ENCODE measurements at regions not wholly inside any gene's neighbourhood (a gene's known extent, or its start where the extent isn't known, plus 50 kb on each side); places are given as distances from the start of the nearest gene placed in this dataset.

DNA sequence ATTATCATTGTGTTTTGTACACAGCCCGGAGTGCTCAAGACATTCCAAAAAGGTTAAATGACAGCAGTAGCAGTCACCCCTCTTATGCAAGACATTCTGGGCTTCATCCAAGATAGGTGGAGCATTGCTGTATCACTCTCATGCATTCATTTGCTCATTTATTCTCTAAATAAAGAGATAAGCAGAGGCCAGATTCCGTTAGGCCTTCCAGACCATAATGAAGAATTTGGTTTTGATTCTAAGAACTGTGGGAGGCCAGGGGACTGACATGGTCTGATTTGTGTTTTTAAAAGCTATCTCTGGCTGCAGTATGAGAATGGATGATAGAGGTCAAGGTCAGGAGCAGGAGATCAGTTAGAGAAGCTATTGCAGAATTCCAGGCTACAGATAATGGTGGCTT is 145.8 kb downstream of the KCNRG start:
- Histone ChIP-seq H4K5ac (ENCODE audit: low read depth, low read length) (no peak overlapping the region), H3K56ac (ENCODE audit: extremely low read depth, insufficient read depth, low read length) (no peak overlapping the region), H3K23ac (ENCODE audit: low read depth, low read length) (no peak overlapping the region), H2AK9ac (replicated peaks; ENCODE audit: low read depth, low read length, poor library complexity) (no peak overlapping the region), H4K8ac (ENCODE audit: low read depth in 2 of 2, low read length in 2 of 2) (no peak overlapping the region), H3K4me2 (ENCODE audit: low read depth, low read length) (no peak overlapping the region), H2BK5ac (ENCODE audit: low read depth, low read length, poor library complexity, severe bottlenecking) (no peak overlapping the region), H3K9ac (ENCODE audit: low read depth, low read length) (no peak overlapping the region), H2BK120ac (ENCODE audit: low read depth, low read length) (no peak overlapping the region), H3K18ac (ENCODE audit: low read depth, low read length) (no peak overlapping the region), H3K4me3 (ENCODE audit: insufficient read depth, low read depth, low read length) (no peak overlapping the region), H2AK5ac (ENCODE audit: low read depth, low read length) (no peak overlapping the region), H3K14ac (replicated peaks; ENCODE audit: low read depth, low read length) (no peak overlapping the region), H2BK20ac (ENCODE audit: low read depth, low read length) (peak overlapping the region; percentile 59; the same call in 1 of the 2 replicates), H3K27me3 (ENCODE audit: control insufficient read depth, insufficient read depth, low read length) (no peaks in the 10 kb centered on the region), H2AFZ (replicated peaks; ENCODE audit: low read length, poor library complexity) (no peak overlapping the region), H3K9me3 (ENCODE audit: control insufficient read depth, insufficient read depth, low read length) (no peaks in the 10 kb centered on the region), H3K9me1 (ENCODE audit: insufficient read depth, low read length) (no peaks in the 10 kb centered on the region), H4K20me1 (ENCODE audit: insufficient read depth, low read length) (no peaks in the 10 kb centered on the region), H3K79me1 (ENCODE audit: low read depth in 1 of 2, low read length in 2 of 2) (no peaks in the 10 kb centered on the region), H3K4me1 (ENCODE audit: control insufficient read depth, insufficient read depth, low read length) (peaks cover 2% of the 10 kb centered on the region), H3K36me3 (ENCODE audit: control insufficient read depth, insufficient read depth, low read length) (no peaks in the 10 kb centered on the region), H4K91ac (ENCODE audit: insufficient read depth, low read depth, low read length) (no peak overlapping the region), H2BK15ac (ENCODE audit: low read depth, low read length) (no peak overlapping the region), H3K27ac (ENCODE audit: insufficient read depth, low read length) (no peak overlapping the region), H3K4ac (ENCODE audit: low read depth, low read length) (no peak overlapping the region)
- peak; percentile 74 for TF ChIP-seq CEBPB (IDR thresholded peaks at IDR 0.05; ENCODE audit: low read depth, low read length)
- TF ChIP-seq RCOR1 (IDR thresholded peaks at IDR 0.05; ENCODE audit: insufficient replicate concordance, low read length): no peak
- WGBS, 2 experiments (ENCODE audit: extremely low coverage in 2 of 2, insufficient read length in 1 of 2): no CpG with 5 or more reads among the region's 2 CpGs
- in situ Hi-C loops (cut with MboI; ENCODE audit: low sequenced_read_pairs) (no loop called here), intact Hi-C loops (cut with micrococcal nuclease) (no loop called here), dilution Hi-C loops (cut with HindIII; ENCODE audit: low sequenced_read_pairs, unreplicated experiment) (no loop called here)
- ATAC-seq (ENCODE audit: low read depth) (peak; percentile 51), DNase-seq (peak; percentile 56)
- ChIA-PET CTCF (interaction anchor here (1.0 kb wide), 1 partner anchor 10 kb away, joined by 3 read pairs; no protein-coding TSS in a partner anchor), POLR2A (ENCODE audit: unreplicated experiment) (no interaction called here)
- no TSS peak for BruUV-seq (replicated peaks)
